CD4-positive, alpha-beta T cell (primary cell): ENCODE measurements at regions not wholly inside any gene's neighbourhood (a gene's known extent, or its start where the extent isn't known, plus 50 kb on each side); places are given as distances from the start of the nearest gene placed in this dataset.

Source experiments
- ATAC-seq: fragments of 200-7000 bp; cut with Tn5 transposase; one replicate; pipeline ENCODE4 v1.10.0; 2022; ENCODE audit warnings: mild to moderate bottlenecking; ENCODE audit not compliant: poor library complexity
- CTCF ChIA-PET: fragments of 350-600 bp; sonication (Branson Sonifier 250); formaldehyde crosslinking; loops from one replicate; lab custom pipeline; 2021; ENCODE audit warnings: antibody characterized with exemption, inconsistent platforms; lab: Charles Lee
- POLR2A ChIA-PET: fragments of 350-600 bp; sonication (Branson Sonifier 250); formaldehyde crosslinking; loops from one replicate; lab custom pipeline; 2021; ENCODE audit warnings: antibody characterized with exemption, inconsistent platforms; lab: Charles Lee
- DNase-seq, 14 experiments: peaks; one replicate each; pipeline ENCODE4 v3.0.0-alpha.2; 2013 to 2020; ENCODE audit warnings: mixed read lengths in 2 of 14
- H3K27ac ChIP-seq, 2 donors: one replicate each; pipeline versions ENCODE4 v1.5.1 to v1.7.0; 2013; ENCODE audit warnings: low read length in 2 of 2, low read depth in 1 of 2, mild to moderate bottlenecking in 1 of 2
- H3K27me3 ChIP-seq, 2 experiments: 1 replicate in 1 of 2; 2 replicates in 1 of 2; pipeline versions ENCODE4 v1.6.1 to v1.7.0; 2013; ENCODE audit warnings: low read length in 2 of 2, control low read depth in 1 of 2, mild to moderate bottlenecking in 1 of 2, moderate library complexity in 1 of 2; ENCODE audit not compliant: insufficient read depth in 2 of 2, control insufficient read depth in 1 of 2
- H3K36me3 ChIP-seq: one replicate; pipeline ENCODE4 v1.6.1; 2013; ENCODE audit warnings: low read length, control low read depth; ENCODE audit not compliant: insufficient read depth
- H3K4me1 ChIP-seq: one replicate; pipeline ENCODE4 v1.6.1; 2013; ENCODE audit warnings: low read length, control low read depth; ENCODE audit not compliant: insufficient read depth
- H3K4me3 ChIP-seq: one replicate; pipeline ENCODE4 v1.5.1; 2013; ENCODE audit warnings: mild to moderate bottlenecking, low read length, moderate library complexity
- H3K9me3 ChIP-seq, 2 experiments: 1 replicate in 1 of 2; 2 replicates in 1 of 2; pipeline versions ENCODE4 v1.6.1 to v1.7.0; 2013; ENCODE audit warnings: low read length in 2 of 2, mild to moderate bottlenecking in 2 of 2, control low read depth in 1 of 2, moderate library complexity in 1 of 2; ENCODE audit not compliant: control insufficient read depth in 1 of 2, insufficient read depth in 1 of 2
- H3K27ac Mint-ChIP-seq: one replicate; pipeline ENCODE4 v1.8.0; 2020; ENCODE audit warnings: mixed read lengths
- H3K27me3 Mint-ChIP-seq: one replicate; pipeline ENCODE4 v1.8.0; 2021; ENCODE audit warnings: mixed read lengths
- H3K36me3 Mint-ChIP-seq: one replicate; pipeline ENCODE4 v1.8.0; 2021; ENCODE audit warnings: low read depth, mixed read lengths
- H3K4me1 Mint-ChIP-seq: one replicate; pipeline ENCODE4 v1.8.0; 2021; ENCODE audit warnings: low read depth, mixed read lengths
- H3K4me3 Mint-ChIP-seq: one replicate; pipeline ENCODE4 v1.8.0; 2020; ENCODE audit warnings: mild to moderate bottlenecking, mixed read lengths
- H3K9me3 Mint-ChIP-seq: one replicate; pipeline ENCODE4 v1.8.0; 2020; ENCODE audit warnings: mixed read lengths
- CTCF ChIP-seq: fragments of 200-600 bp; IDR thresholded peaks from one replicate; pipeline ENCODE4 v1.8.0; 2022; ENCODE audit warnings: antibody characterized with exemption, mild to moderate bottlenecking
- intact Hi-C, 2 experiments: fragments of 100-400 bp; cut with DNase I in 1 of 2; cut with micrococcal nuclease in 1 of 2; formaldehyde crosslinking; loops; one replicate each; pipeline versions ENCODE4 v1.15.1 to v1.9.0; 2023 to 2025; cut with DNase I, micrococcal nuclease

- Mint-ChIP-seq H3K27me3 (peaks cover 5% of the 10 kb centered on the region), H3K4me3 (no peak overlapping the region), H3K4me1 (no peaks in the 10 kb centered on the region), H3K9me3 (no peaks in the 10 kb centered on the region), H3K27ac (no peak overlapping the region), H3K36me3 (no peaks in the 10 kb centered on the region)
- POLR2A ChIA-PET, result no interaction called here
- Histone ChIP-seq H3K4me1 (no peaks in the 10 kb centered on the region), H3K27me3 (no peaks in the 10 kb centered on the region), H3K4me3 (no peak overlapping the region), H3K9me3 (no peaks in the 10 kb centered on the region), H3K36me3 (no peaks in the 10 kb centered on the region), H3K27ac (no peak overlapping the region)
- ATAC-seq (no peak), DNase-seq (no peak)
- no peak for TF ChIP-seq CTCF
- intact Hi-C loops, result no loop called here
- CTCF ChIA-PET, result no interaction called here
These were observed 473.0 kb downstream of the ZSWIM6 start for GRCh38 chr5:61805101-61805500.

GRCh38 chr5:61806491-61807020 lies 474.5 kb downstream of the ZSWIM6 start:
- CTCF ChIA-PET, result no interaction called here
- Histone ChIP-seq H3K4me1 (no peaks in the 10 kb centered on the region), H3K4me3 (no peak overlapping the region), H3K36me3 (no peaks in the 10 kb centered on the region), H3K27ac (no peak overlapping the region), H3K9me3 (no peaks in the 10 kb centered on the region), H3K27me3 (no peaks in the 10 kb centered on the region)
- H3K36me3 Mint-ChIP-seq, result no peaks in the 10 kb centered on the region
- intact Hi-C loops, result no loop called here
- peaks cover 13% of the 10 kb centered on the region for H3K27me3 Mint-ChIP-seq
- no peaks in the 10 kb centered on the region for H3K4me1 Mint-ChIP-seq
- no peak overlapping the region for H3K27ac Mint-ChIP-seq
- no peak for ATAC-seq
- H3K4me3 Mint-ChIP-seq, result no peak overlapping the region
- TF ChIP-seq CTCF, result no peak
- DNase-seq, result no peak
- POLR2A ChIA-PET, result no interaction called here
- H3K9me3 Mint-ChIP-seq, result no peaks in the 10 kb centered on the region

GRCh38 chr5:61808091-61808490 lies 476.0 kb downstream of the ZSWIM6 start:
- H3K36me3 ChIP-seq, result no peaks in the 10 kb centered on the region
- no peaks in the 10 kb centered on the region for H3K27me3 ChIP-seq
- no peak overlapping the region for H3K4me3 ChIP-seq
- H3K4me1 ChIP-seq, result no peaks in the 10 kb centered on the region
- CTCF ChIA-PET, result no interaction called here
- Mint-ChIP-seq H3K36me3 (no peaks in the 10 kb centered on the region), H3K27me3 (peaks cover 18% of the 10 kb centered on the region), H3K9me3 (no peaks in the 10 kb centered on the region), H3K4me3 (no peak overlapping the region), H3K27ac (no peak overlapping the region), H3K4me1 (no peaks in the 10 kb centered on the region)
- H3K27ac ChIP-seq, result no peak overlapping the region
- no peak for TF ChIP-seq CTCF
- no peaks in the 10 kb centered on the region for H3K9me3 ChIP-seq
- intact Hi-C loops, result no loop called here
- DNase-seq, result no peak
- POLR2A ChIA-PET, result no interaction called here
- ATAC-seq, result no peak
